HCT116 (cell line): ENCODE measurements at regions not wholly inside any gene's neighbourhood (a gene's known extent, or its start where the extent isn't known, plus 50 kb on each side); places are given as distances from the start of the nearest gene placed in this dataset.
A peak's percentile ranks its signal among the peaks of the same experiment; 100 is the strongest.

Experiments
- ATAC-seq: fragments of 200-7000 bp; cut with Tn5 transposase; 2 replicates; pipeline ENCODE4 v1.9.1; 2020; ENCODE audit warnings: mild to moderate bottlenecking, moderate library complexity
- BruUV-seq: library from RNA; stranded (reverse); fragments of 400-500 nt; replicated peaks from 2 replicates; lab custom pipeline; 2021; lab: Mats Ljungman, UMichigan
- CTCF ChIA-PET: fragments of 300-600 bp; sonication (Branson Sonifier 250); formaldehyde crosslinking; loops from one replicate; lab custom pipeline; 2021; ENCODE audit warnings: antibody characterized with exemption; lab: Charles Lee
- POLR2A ChIA-PET: fragments of 300-600, 350-600 bp; sonication (Branson Sonifier 250); formaldehyde crosslinking; loops from one replicate; lab custom pipeline; 2021; ENCODE audit warnings: antibody characterized with exemption; lab: Charles Lee
- RAD21 ChIA-PET, 2 experiments: fragments of 300-600 bp; sonication (Branson Sonifier 250); formaldehyde crosslinking; loops; one replicate each; lab custom pipeline; 2023; ENCODE audit warnings: low total read pairs in 2 of 2; ENCODE audit not compliant: uncharacterized antibody in 2 of 2, unreplicated experiment in 2 of 2, low non-redundant PET in 1 of 2; lab: Charles Lee
- DNase-seq: peaks from one replicate; pipeline ENCODE4 v3.0.0-alpha.2; 2010; ENCODE audit warnings: low read depth, low spot score
- H2AFZ ChIP-seq: fragments of 200-600 bp; shearing (Covaris generic), sonication (generic); 2 replicates; pipeline ENCODE4 v1.6.1; 2017; ENCODE audit warnings: low read depth, mixed run types, mixed read lengths, antibody characterized with exemption, low read length; ENCODE audit not compliant: poor library complexity, severe bottlenecking
- H3K27ac ChIP-seq: 2 replicates; pipeline ENCODE4 v1.5.1; 2012; ENCODE audit warnings: low read depth, low read length
- H3K27me3 ChIP-seq: fragments of 200-600 bp; sonication (generic); 2 replicates; pipeline ENCODE4 v1.6.1; 2016; ENCODE audit warnings: mixed run types, low read length, mixed read lengths; ENCODE audit not compliant: insufficient read depth
- H3K36me3 ChIP-seq, 2 experiments: fragments of 200-500 bp in 1 of 2; fragments of 200-600 bp in 1 of 2; sonication (Bioruptor generic) in 1 of 2; sonication (generic) in 1 of 2; 2 replicates each; pipeline versions ENCODE4 v1.5.1 to v1.6.1; 2014 to 2016; ENCODE audit warnings: low read length in 2 of 2, inconsistent platforms in 1 of 2, mixed read lengths in 1 of 2, mixed run types in 1 of 2; ENCODE audit not compliant: insufficient read depth in 2 of 2, control insufficient read depth in 1 of 2
- H3K4me1 ChIP-seq, 2 experiments: fragments of 200-600 bp in 1 of 2; sonication (generic) in 1 of 2; 2 replicates each; pipeline versions ENCODE4 v1.5.1 to v1.6.1; 2012 to 2017; ENCODE audit warnings: low read length in 2 of 2, inconsistent platforms in 1 of 2, mild to moderate bottlenecking in 1 of 2, mixed read lengths in 1 of 2, mixed run types in 1 of 2, moderate library complexity in 1 of 2; ENCODE audit not compliant: insufficient read depth in 2 of 2, control insufficient read depth in 1 of 2
- H3K4me2 ChIP-seq: fragments of 200-600 bp; sonication (generic); 2 replicates; pipeline ENCODE4 v1.6.1; 2017; ENCODE audit warnings: mixed run types, low read length, mixed read lengths
- H3K4me3 ChIP-seq, 2 experiments: fragments of 200-600 bp in 1 of 2; sonication (generic) in 1 of 2; replicated peaks in 1 of 2; 2 replicates each; pipeline ENCODE4 v1.5.1; 2011 to 2016; ENCODE audit warnings: low read length in 2 of 2, control low read depth in 1 of 2, low read depth in 1 of 2, mild to moderate bottlenecking in 1 of 2, mixed read lengths in 1 of 2, mixed run types in 1 of 2
- H3K79me2 ChIP-seq: fragments of 200-600 bp; sonication (generic); 2 replicates; pipeline ENCODE4 v1.6.1; 2017; ENCODE audit warnings: mild to moderate bottlenecking, mixed run types, low read length, moderate library complexity, mixed read lengths; ENCODE audit not compliant: insufficient read depth
- H3K9ac ChIP-seq: fragments of 200-600 bp; sonication (generic); 2 replicates; pipeline ENCODE4 v1.6.1; 2016; ENCODE audit warnings: low read length, mixed read lengths
- H3K9me2 ChIP-seq: fragments of 200-600 bp; sonication (generic), shearing (Covaris generic); 2 replicates; pipeline ENCODE4 v1.6.1; 2017; ENCODE audit warnings: mixed run types, mild to moderate bottlenecking, moderate library complexity; ENCODE audit not compliant: insufficient read depth
- H3K9me3 ChIP-seq, 2 experiments: fragments of 200-500 bp in 1 of 2; fragments of 200-600 bp in 1 of 2; sonication (Bioruptor generic) in 1 of 2; sonication (generic) in 1 of 2; 2 replicates each; pipeline ENCODE4 v1.6.1; 2014 to 2017; ENCODE audit warnings: low read length in 2 of 2, mixed read lengths in 2 of 2, inconsistent platforms in 1 of 2, low read depth in 1 of 2, mild to moderate bottlenecking in 1 of 2, mixed run types in 1 of 2, moderate library complexity in 1 of 2; ENCODE audit not compliant: control insufficient read depth in 1 of 2, insufficient read depth in 1 of 2
- H4K20me1 ChIP-seq: fragments of 200-600 bp; sonication (generic), shearing (Covaris generic); 2 replicates; pipeline ENCODE4 v1.6.1; 2017; ENCODE audit warnings: mixed run types, mild to moderate bottlenecking, moderate library complexity; ENCODE audit not compliant: insufficient read depth
- CBX3 ChIP-seq: IDR thresholded peaks from 2 replicates; pipeline ENCODE4 v1.6.1; 2012; ENCODE audit warnings: low read depth
- EGR1 ChIP-seq: IDR thresholded peaks from 2 replicates; pipeline ENCODE4 v1.6.1; 2012; ENCODE audit warnings: low read depth
- ELF1 ChIP-seq: IDR thresholded peaks from 2 replicates; pipeline ENCODE4 v1.6.1; 2012; ENCODE audit warnings: low read depth, borderline replicate concordance
- FOSL1 ChIP-seq: IDR thresholded peaks from 2 replicates; pipeline ENCODE4 v1.6.1; 2012; ENCODE audit warnings: low read depth
- JUND ChIP-seq: IDR thresholded peaks from 2 replicates; pipeline ENCODE4 v1.6.1; 2012
- MAX ChIP-seq: IDR thresholded peaks from 2 replicates; pipeline ENCODE4 v1.6.1; 2012
- SIN3A ChIP-seq: IDR thresholded peaks from 2 replicates; pipeline ENCODE4 v1.6.1; 2012; ENCODE audit warnings: low read depth
- SP1 ChIP-seq: IDR thresholded peaks from 2 replicates; pipeline ENCODE4 v1.6.1; 2012; ENCODE audit warnings: low read depth
- TCF7L2 ChIP-seq: IDR thresholded peaks from 2 replicates; pipeline ENCODE4 v1.7.0; 2011; ENCODE audit warnings: borderline replicate concordance, inconsistent platforms; ENCODE audit not compliant: insufficient read depth, insufficient read length; ENCODE audit errors: extremely low read depth
- YY1 ChIP-seq: IDR thresholded peaks from 2 replicates; pipeline ENCODE4 v1.6.1; 2011; ENCODE audit warnings: low read length, low read depth, moderate library complexity, mild to moderate bottlenecking; ENCODE audit not compliant: insufficient replicate concordance; ENCODE audit errors: extremely low read depth
- ZBTB33 ChIP-seq: IDR thresholded peaks from 2 replicates; pipeline ENCODE4 v1.6.1; 2011; ENCODE audit warnings: mild to moderate bottlenecking, low read length, moderate library complexity; ENCODE audit not compliant: insufficient replicate concordance; ENCODE audit errors: extremely low read depth
- ZFX ChIP-seq: fragments of 450-650 bp; IDR thresholded peaks from 2 replicates; pipeline ENCODE4 v1.6.1; 2017
- intact Hi-C: fragments of 100-400 bp; cut with micrococcal nuclease; formaldehyde crosslinking; loops from 2 replicates; pipeline ENCODE4 v1.10.0; 2022
- TF ChIP-seq, protein P1 (sequence below), 3 experiments: fragments of 200-600 bp in 1 of 3; sonication (generic) in 1 of 3; IDR thresholded peaks in 2 of 3; conservative IDR thresholded peaks in 1 of 3; 2 replicates each; pipeline ENCODE4 v1.5.1; 2012 to 2017; ENCODE audit warnings: low read depth in 2 of 3, low read length in 2 of 3, antibody characterized with exemption in 1 of 3, borderline replicate concordance in 1 of 3, control low read depth in 1 of 3, mild to moderate bottlenecking in 1 of 3, mixed read lengths in 1 of 3, mixed run types in 1 of 3, moderate library complexity in 1 of 3; ENCODE audit not compliant: insufficient read depth in 1 of 3

DNA sequence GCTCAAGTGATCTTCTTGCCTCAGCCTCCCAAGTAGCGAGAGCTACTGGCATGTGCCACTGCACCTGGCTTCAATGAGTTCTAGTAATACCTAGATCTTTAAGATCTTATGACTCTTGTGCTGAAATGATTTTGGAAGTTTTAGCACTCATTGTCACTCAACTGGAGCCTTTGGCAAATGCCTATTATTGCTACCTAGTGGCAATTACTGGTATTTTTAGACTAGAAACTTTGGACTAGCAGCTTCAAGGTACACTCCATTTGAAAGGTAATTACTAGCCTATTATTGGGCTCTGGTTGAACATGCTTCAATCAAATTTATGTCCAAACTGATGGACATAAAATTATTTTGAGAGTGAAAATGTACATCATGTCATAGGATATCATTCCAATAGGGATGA is 80.7 kb upstream of the MUCL1 start:
- Histone ChIP-seq H3K9me3 (no peaks in the 10 kb centered on the region), H3K79me2 (no peaks in the 10 kb centered on the region), H3K27ac (no peak overlapping the region), H4K20me1 (no peaks in the 10 kb centered on the region), H2AFZ (no peak overlapping the region), H3K27me3 (peaks cover 32% of the 10 kb centered on the region), H3K9me2 (no peaks in the 10 kb centered on the region), H3K4me2 (no peak overlapping the region), H3K4me1 (no peaks in the 10 kb centered on the region), H3K9ac (no peak overlapping the region), H3K4me3 (no peak overlapping the region), H3K36me3 (no peaks in the 10 kb centered on the region)
- BruUV-seq: no TSS peak
- POLR2A ChIA-PET: no interaction called here
- ATAC-seq (no peak), DNase-seq (no peak)
- CTCF ChIA-PET: interaction anchor here (1.4 kb wide), 1 partner anchor 14 kb away, joined by 3 read pairs; no protein-coding TSS in a partner anchor
- TF ChIP-seq, protein P1, sequence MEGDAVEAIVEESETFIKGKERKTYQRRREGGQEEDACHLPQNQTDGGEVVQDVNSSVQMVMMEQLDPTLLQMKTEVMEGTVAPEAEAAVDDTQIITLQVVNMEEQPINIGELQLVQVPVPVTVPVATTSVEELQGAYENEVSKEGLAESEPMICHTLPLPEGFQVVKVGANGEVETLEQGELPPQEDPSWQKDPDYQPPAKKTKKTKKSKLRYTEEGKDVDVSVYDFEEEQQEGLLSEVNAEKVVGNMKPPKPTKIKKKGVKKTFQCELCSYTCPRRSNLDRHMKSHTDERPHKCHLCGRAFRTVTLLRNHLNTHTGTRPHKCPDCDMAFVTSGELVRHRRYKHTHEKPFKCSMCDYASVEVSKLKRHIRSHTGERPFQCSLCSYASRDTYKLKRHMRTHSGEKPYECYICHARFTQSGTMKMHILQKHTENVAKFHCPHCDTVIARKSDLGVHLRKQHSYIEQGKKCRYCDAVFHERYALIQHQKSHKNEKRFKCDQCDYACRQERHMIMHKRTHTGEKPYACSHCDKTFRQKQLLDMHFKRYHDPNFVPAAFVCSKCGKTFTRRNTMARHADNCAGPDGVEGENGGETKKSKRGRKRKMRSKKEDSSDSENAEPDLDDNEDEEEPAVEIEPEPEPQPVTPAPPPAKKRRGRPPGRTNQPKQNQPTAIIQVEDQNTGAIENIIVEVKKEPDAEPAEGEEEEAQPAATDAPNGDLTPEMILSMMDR (IDR thresholded peaks at IDR 0.05 in 2 of 3, conservative IDR thresholded peaks at IDR 0.05 in 1 of 3; ENCODE audit: borderline replicate concordance in 1 of 3, insufficient read depth in 1 of 3, low read depth in 2 of 3, low read length in 2 of 3): peak in 2 of 3 experiments; percentile 14 to 36; a peak in 3 of 6 replicates
- TF ChIP-seq YY1: no peak
- intact Hi-C loops: loop anchor here (5.0 kb wide), 1 partner anchor 34 kb away; no protein-coding TSS in a partner anchor
- RAD21 ChIA-PET: no interaction called here

DNA sequence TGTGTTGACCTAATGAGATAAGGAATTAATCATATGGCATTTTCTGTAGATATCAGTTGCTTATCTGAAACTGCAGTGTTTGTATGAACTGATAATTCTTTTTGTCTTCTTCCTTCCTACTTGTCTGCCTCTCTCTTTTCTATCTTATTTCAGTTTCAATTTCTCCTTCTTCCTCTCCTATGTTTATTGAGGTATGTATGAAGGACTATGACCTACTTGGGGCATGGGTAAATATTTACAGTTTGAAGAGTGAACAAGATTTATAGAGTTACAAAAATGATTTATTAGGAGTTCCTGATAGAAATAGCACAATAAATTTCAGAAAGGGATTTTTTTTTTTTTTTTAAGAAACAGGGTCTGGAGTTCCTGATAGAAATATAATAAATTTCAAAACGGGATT is 88.7 kb upstream of the MUCL1 start:
- intact Hi-C loops: no loop called here
- Histone ChIP-seq H3K27me3 (peaks cover 31% of the 10 kb centered on the region), H3K27ac (no peak overlapping the region), H4K20me1 (no peaks in the 10 kb centered on the region), H3K4me3 (no peak overlapping the region), H3K9ac (no peak overlapping the region), H3K79me2 (no peaks in the 10 kb centered on the region), H2AFZ (no peak overlapping the region), H3K4me2 (no peak overlapping the region), H3K4me1 (no peaks in the 10 kb centered on the region), H3K9me2 (no peaks in the 10 kb centered on the region), H3K36me3 (no peaks in the 10 kb centered on the region), H3K9me3 (no peaks in the 10 kb centered on the region)
- CTCF ChIA-PET: interaction anchor here (1.0 kb wide), 1 partner anchor 191 kb away, joined by 4 read pairs; no protein-coding TSS in a partner anchor
- DNase-seq (no peak), ATAC-seq (no peak)
- POLR2A ChIA-PET: no interaction called here
- BruUV-seq: no TSS peak
- RAD21 ChIA-PET: no interaction called here
- no peak for TF ChIP-seq EGR1
- no peak for TF ChIP-seq YY1
- no peak for TF ChIP-seq SIN3A
- TF ChIP-seq SP1: no peak
- no peak for TF ChIP-seq ZFX
- no peak for TF ChIP-seq TCF7L2
- TF ChIP-seq MAX: no peak
- TF ChIP-seq CBX3: no peak
- TF ChIP-seq, protein P1 (IDR thresholded peaks at IDR 0.05 in 2 of 3, conservative IDR thresholded peaks at IDR 0.05 in 1 of 3; ENCODE audit: borderline replicate concordance in 1 of 3, insufficient read depth in 1 of 3, low read depth in 2 of 3, low read length in 2 of 3): no peak
- TF ChIP-seq FOSL1: no peak
- no peak for TF ChIP-seq JUND
- TF ChIP-seq ELF1: no peak
- no peak for TF ChIP-seq ZBTB33
